ENCODE measurements at regions not wholly inside any gene's neighbourhood (a gene's known extent, or its start where the extent isn't known, plus 50 kb on each side); places are given as distances from the start of the nearest gene placed in this dataset.
A peak's percentile ranks its signal among the peaks of the same experiment; 100 is the strongest.

DNA sequence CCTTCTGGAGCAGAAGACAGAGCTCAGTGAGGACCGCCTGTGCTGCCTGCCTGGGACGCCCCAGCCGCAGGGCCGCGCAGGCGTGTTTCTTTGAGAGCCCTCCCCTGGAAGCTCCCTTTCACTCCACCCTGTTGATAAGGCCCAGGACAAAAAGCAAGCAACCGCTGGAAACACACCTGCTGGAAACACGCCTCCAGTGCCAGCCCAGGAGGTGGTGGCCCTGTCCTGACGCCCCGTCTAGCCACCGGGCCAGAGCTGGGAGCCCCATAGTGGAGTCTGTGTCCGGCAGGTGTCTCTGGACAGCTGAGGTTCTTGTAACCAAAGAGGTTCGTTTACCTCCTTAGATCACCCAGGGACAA, 173.8 kb downstream of the KATNAL1 start:
- no peak for TF ChIP-seq CTCF (IDR thresholded peaks at IDR 0.05; ENCODE audit: low read depth, low read length)
- TF ChIP-seq EZH2phosphoT487 (IDR thresholded peaks at IDR 0.05; ENCODE audit: low read depth), result no peak

GRCh38 chr13:30132623-30133553, 174.5 kb downstream of the KATNAL1 start:
- Histone ChIP-seq H3K27me3 (ENCODE audit: low read depth, low read length) (no peaks in the 10 kb centered on the region), H3K9me3 (ENCODE audit: insufficient read depth, low read length) (no peaks in the 10 kb centered on the region), H3K27ac (ENCODE audit: low read length) (no peak overlapping the region), H4K20me1 (ENCODE audit: insufficient read depth, low read length) (no peaks in the 10 kb centered on the region), H3K36me3 (replicated peaks; ENCODE audit: low read depth, low read length) (no peaks in the 10 kb centered on the region), H3K4me2 (ENCODE audit: low read length) (peak overlapping the region; percentile 64), H3K9ac (ENCODE audit: low read length) (peak overlapping the region; percentile 43; the same call in 1 of the 2 replicates), H3K4me3 (ENCODE audit: low read length) (peak overlapping the region; percentile 16; the same call in 1 of the 2 replicates), H2AFZ (ENCODE audit: low read depth, low read length) (peak overlapping the region; percentile 48; the same call in 1 of the 2 replicates), H3K4me1 (ENCODE audit: low read length) (peaks cover 38% of the 10 kb centered on the region), H3K79me2 (ENCODE audit: low read length) (no peaks in the 10 kb centered on the region)
- TF ChIP-seq EZH2phosphoT487 (IDR thresholded peaks at IDR 0.05; ENCODE audit: low read depth), result no peak
- peak; percentile 95 for TF ChIP-seq CTCF (IDR thresholded peaks at IDR 0.05; ENCODE audit: low read depth, low read length)

More for the DNA sequence above, 173.8 kb downstream of the KATNAL1 start:
- no peaks in the 10 kb centered on the region for H3K27me3 ChIP-seq (ENCODE audit: low read depth, low read length)
- no peaks in the 10 kb centered on the region for H4K20me1 ChIP-seq (ENCODE audit: insufficient read depth, low read length)
- no peak overlapping the region for H3K9ac ChIP-seq (ENCODE audit: low read length)
- peaks cover 45% of the 10 kb centered on the region for H3K4me1 ChIP-seq (ENCODE audit: low read length)
- H3K4me2 ChIP-seq (ENCODE audit: low read length), result no peak overlapping the region
- H3K79me2 ChIP-seq (ENCODE audit: low read length), result no peaks in the 10 kb centered on the region
- no peak overlapping the region for H2AFZ ChIP-seq (ENCODE audit: low read depth, low read length)
- H3K27ac ChIP-seq (ENCODE audit: low read length), result no peak overlapping the region
- H3K36me3 ChIP-seq (replicated peaks; ENCODE audit: low read depth, low read length), result no peaks in the 10 kb centered on the region
- no peak overlapping the region for H3K4me3 ChIP-seq (ENCODE audit: low read length)
- H3K9me3 ChIP-seq (ENCODE audit: insufficient read depth, low read length), result no peaks in the 10 kb centered on the region

- Histone ChIP-seq H3K27ac (ENCODE audit: low read length) (no peak overlapping the region), H3K27me3 (ENCODE audit: low read depth, low read length) (no peaks in the 10 kb centered on the region), H4K20me1 (ENCODE audit: insufficient read depth, low read length) (no peaks in the 10 kb centered on the region), H3K9me3 (ENCODE audit: insufficient read depth, low read length) (no peaks in the 10 kb centered on the region), H3K4me1 (ENCODE audit: low read length) (peaks cover 15% of the 10 kb centered on the region), H3K79me2 (ENCODE audit: low read length) (no peaks in the 10 kb centered on the region), H3K36me3 (replicated peaks; ENCODE audit: low read depth, low read length) (no peaks in the 10 kb centered on the region), H3K9ac (ENCODE audit: low read length) (no peak overlapping the region), H2AFZ (ENCODE audit: low read depth, low read length) (no peak overlapping the region), H3K4me3 (ENCODE audit: low read length) (no peak overlapping the region), H3K4me2 (ENCODE audit: low read length) (no peak overlapping the region)
- no peak for TF ChIP-seq EZH2phosphoT487 (IDR thresholded peaks at IDR 0.05; ENCODE audit: low read depth)
- no peak for TF ChIP-seq CTCF (IDR thresholded peaks at IDR 0.05; ENCODE audit: low read depth, low read length)
These were observed 177.9 kb downstream of the KATNAL1 start for GRCh38 chr13:30129411-30129810.

DNA sequence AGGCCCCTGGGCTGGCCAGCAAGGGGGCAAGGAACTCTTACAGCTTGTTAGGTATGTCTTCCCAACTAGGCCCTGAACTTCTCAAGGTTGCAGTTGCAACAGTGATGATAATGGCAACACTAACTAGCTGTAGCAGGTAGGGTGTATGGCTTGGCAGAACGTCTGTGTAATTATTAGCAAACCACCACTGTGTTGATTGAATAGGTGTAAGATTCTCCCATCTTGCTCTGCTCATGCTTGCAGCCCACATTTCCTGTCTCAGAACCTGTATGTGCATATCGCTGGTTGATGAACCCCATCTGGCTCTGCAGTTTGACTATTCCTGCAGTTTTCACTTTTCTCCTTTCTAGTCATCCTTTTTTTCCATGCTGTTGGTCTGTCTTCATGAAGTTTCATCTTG, 178.8 kb downstream of the KATNAL1 start:
- Histone ChIP-seq H2AFZ (ENCODE audit: low read depth, low read length) (no peak overlapping the region), H3K9ac (ENCODE audit: low read length) (no peak overlapping the region), H3K9me3 (ENCODE audit: insufficient read depth, low read length) (no peaks in the 10 kb centered on the region), H3K27ac (ENCODE audit: low read length) (no peak overlapping the region), H3K4me3 (ENCODE audit: low read length) (no peak overlapping the region), H3K4me2 (ENCODE audit: low read length) (no peak overlapping the region), H4K20me1 (ENCODE audit: insufficient read depth, low read length) (no peaks in the 10 kb centered on the region), H3K36me3 (replicated peaks; ENCODE audit: low read depth, low read length) (no peaks in the 10 kb centered on the region), H3K27me3 (ENCODE audit: low read depth, low read length) (no peaks in the 10 kb centered on the region), H3K79me2 (ENCODE audit: low read length) (no peaks in the 10 kb centered on the region), H3K4me1 (ENCODE audit: low read length) (peaks cover 11% of the 10 kb centered on the region)
- TF ChIP-seq CTCF (IDR thresholded peaks at IDR 0.05; ENCODE audit: low read depth, low read length) (no peak), EZH2phosphoT487 (IDR thresholded peaks at IDR 0.05; ENCODE audit: low read depth) (no peak)
